Cardiac muscle cell (in vitro differentiated cells and primary cell): ENCODE measurements at regions not wholly inside any gene's neighbourhood (a gene's known extent, or its start where the extent isn't known, plus 50 kb on each side); places are given as distances from the start of the nearest gene placed in this dataset.

Experiments
- DNase-seq, 2 donors: peaks; one replicate each; pipeline versions ENCODE4 v3.0.0 to v3.0.0-alpha.2; 2010 to 2017; ENCODE audit warnings: low read depth in 1 of 2, low spot score in 1 of 2
- H3K27ac ChIP-seq: fragments of 200-600 bp; sonication (generic); 2 replicates; pipeline ENCODE4 v1.5.1; 2016
- H3K27me3 ChIP-seq: fragments of 200-600 bp; sonication (generic); 2 replicates; pipeline ENCODE4 v1.6.0; 2016; ENCODE audit warnings: control low read depth
- H3K36me3 ChIP-seq: fragments of 200-600 bp; sonication (generic); 2 replicates; pipeline ENCODE4 v1.5.1; 2016; ENCODE audit warnings: control low read depth
- H3K4me1 ChIP-seq: fragments of 200-600 bp; sonication (generic); 2 replicates; pipeline ENCODE4 v1.8.1; 2017; ENCODE audit warnings: low read depth, mild to moderate bottlenecking, mixed run types
- H3K4me3 ChIP-seq: fragments of 200-600 bp; sonication (generic); 2 replicates; pipeline ENCODE4 v1.5.1; 2016; ENCODE audit warnings: mild to moderate bottlenecking
- H3K9me3 ChIP-seq: fragments of 200-600 bp; sonication (generic); 2 replicates; pipeline ENCODE4 v1.5.1; 2017; ENCODE audit warnings: low read depth, mild to moderate bottlenecking, control low read depth
- CTCF ChIP-seq: IDR thresholded peaks from 2 replicates; pipeline ENCODE4 v1.5.1; 2012; ENCODE audit warnings: low read depth, mild to moderate bottlenecking, low read length

GRCh38 chr1:188224263-188224662, 1395.5 kb downstream of the PLA2G4A start:
- H3K27me3 ChIP-seq, result no peaks in the 10 kb centered on the region
- H3K4me1 ChIP-seq, result no peaks in the 10 kb centered on the region
- DNase-seq, result no peak
- no peaks in the 10 kb centered on the region for H3K9me3 ChIP-seq
- no peak for TF ChIP-seq CTCF
- no peak overlapping the region for H3K27ac ChIP-seq
- no peaks in the 10 kb centered on the region for H3K36me3 ChIP-seq
- no peak overlapping the region for H3K4me3 ChIP-seq

- no peak for DNase-seq
- H3K27me3 ChIP-seq, result no peaks in the 10 kb centered on the region
- TF ChIP-seq CTCF, result no peak
- no peak overlapping the region for H3K27ac ChIP-seq
- H3K4me1 ChIP-seq, result no peaks in the 10 kb centered on the region
- H3K4me3 ChIP-seq, result no peak overlapping the region
- H3K36me3 ChIP-seq, result no peaks in the 10 kb centered on the region
- H3K9me3 ChIP-seq, result no peaks in the 10 kb centered on the region
These were observed 1397.2 kb downstream of the PLA2G4A start for GRCh38 chr1:188225975-188226374.

- no peak for TF ChIP-seq CTCF
These were observed 1399.9 kb downstream of the PLA2G4A start for GRCh38 chr1:188228623-188229022.

GRCh38 chr1:188237573-188238348, 1409.0 kb downstream of the PLA2G4A start:
- no peak overlapping the region for H3K4me3 ChIP-seq
- H3K9me3 ChIP-seq, result no peaks in the 10 kb centered on the region
- H3K36me3 ChIP-seq, result no peaks in the 10 kb centered on the region
- TF ChIP-seq CTCF, result no peak
- no peak overlapping the region for H3K27ac ChIP-seq
- no peaks in the 10 kb centered on the region for H3K27me3 ChIP-seq
- no peaks in the 10 kb centered on the region for H3K4me1 ChIP-seq
- peak in 1 of 2 donors; percentile 3 for DNase-seq

More at GRCh38 chr1:188228623-188229022, 1399.9 kb downstream of the PLA2G4A start:
- no peak overlapping the region for H3K27ac ChIP-seq
- no peaks in the 10 kb centered on the region for H3K27me3 ChIP-seq
- no peaks in the 10 kb centered on the region for H3K36me3 ChIP-seq
- no peak overlapping the region for H3K4me3 ChIP-seq
- H3K9me3 ChIP-seq, result no peaks in the 10 kb centered on the region
- peak in 1 of 2 donors; percentile 11 for DNase-seq
- no peaks in the 10 kb centered on the region for H3K4me1 ChIP-seq

- no peaks in the 10 kb centered on the region for H3K4me1 ChIP-seq
- no peaks in the 10 kb centered on the region for H3K27me3 ChIP-seq
- TF ChIP-seq CTCF, result no peak
- no peak overlapping the region for H3K27ac ChIP-seq
- no peaks in the 10 kb centered on the region for H3K9me3 ChIP-seq
- no peaks in the 10 kb centered on the region for H3K36me3 ChIP-seq
- DNase-seq, result no peak
- no peak overlapping the region for H3K4me3 ChIP-seq
These were observed 1412.1 kb downstream of the PLA2G4A start for GRCh38 chr1:188240772-188241406.
